Pons (tissue), 1 donor: ENCODE measurements at regions not wholly inside any gene's neighbourhood (a gene's known extent, or its start where the extent isn't known, plus 50 kb on each side); places are given as distances from the start of the nearest gene placed in this dataset.

Experiments
- DNase-seq: peaks from one replicate; pipeline ENCODE4 v3.0.0-alpha.2; 2016; ENCODE audit warnings: low spot score

DNA sequence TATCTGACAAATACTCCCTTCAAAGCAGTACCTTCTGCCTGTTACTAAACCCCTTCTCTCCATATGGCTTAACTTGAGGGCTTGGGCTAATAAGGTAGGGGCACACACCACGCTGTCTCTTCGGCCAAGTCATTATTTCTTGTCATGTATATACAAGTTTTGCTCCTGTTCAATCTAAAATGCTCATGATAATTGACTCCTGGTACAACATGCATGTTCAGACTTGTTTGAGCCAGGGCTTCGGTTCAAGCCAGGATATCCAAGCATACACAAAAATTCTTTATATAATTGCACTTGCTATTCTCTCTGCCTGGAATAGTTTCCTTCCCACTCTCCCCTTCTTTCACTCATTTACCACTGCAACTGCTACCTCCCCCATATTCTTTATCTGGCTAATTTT is 756.0 kb upstream of the C9orf72 start:
- no peak for DNase-seq

GRCh38 chr9:28332648-28333047 is 759.4 kb upstream of the C9orf72 start:
- no peak for DNase-seq

GRCh38 chr9:28341913-28342312 is 768.6 kb upstream of the C9orf72 start:
- no peak for DNase-seq

DNA sequence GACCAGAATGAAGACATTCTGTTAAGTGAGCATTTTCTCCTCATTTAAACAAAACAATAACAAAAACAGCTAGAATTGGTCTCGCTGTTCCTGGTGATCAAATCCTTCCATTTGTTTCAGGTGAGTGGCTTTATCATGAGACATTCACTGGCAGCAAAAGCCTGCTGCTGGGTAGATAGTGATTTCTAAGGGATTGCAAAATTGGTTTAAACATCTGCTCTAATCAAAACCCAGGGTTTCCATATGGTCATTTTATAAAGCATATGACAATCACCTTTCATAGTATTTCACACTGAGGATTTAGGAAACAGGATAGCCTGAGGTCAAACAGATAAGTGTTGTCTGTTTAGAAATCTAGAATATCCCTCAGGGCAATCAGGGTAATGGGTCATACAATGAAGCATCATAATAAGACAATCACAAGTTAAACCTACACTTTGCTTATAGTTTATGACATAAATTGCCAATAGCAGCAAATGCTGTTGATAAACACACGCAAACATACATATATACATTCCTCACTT is 769.6 kb upstream of the C9orf72 start:
- no peak for DNase-seq

GRCh38 chr9:28363151-28363562 is 789.9 kb upstream of the C9orf72 start:
- DNase-seq, result no peak

DNA sequence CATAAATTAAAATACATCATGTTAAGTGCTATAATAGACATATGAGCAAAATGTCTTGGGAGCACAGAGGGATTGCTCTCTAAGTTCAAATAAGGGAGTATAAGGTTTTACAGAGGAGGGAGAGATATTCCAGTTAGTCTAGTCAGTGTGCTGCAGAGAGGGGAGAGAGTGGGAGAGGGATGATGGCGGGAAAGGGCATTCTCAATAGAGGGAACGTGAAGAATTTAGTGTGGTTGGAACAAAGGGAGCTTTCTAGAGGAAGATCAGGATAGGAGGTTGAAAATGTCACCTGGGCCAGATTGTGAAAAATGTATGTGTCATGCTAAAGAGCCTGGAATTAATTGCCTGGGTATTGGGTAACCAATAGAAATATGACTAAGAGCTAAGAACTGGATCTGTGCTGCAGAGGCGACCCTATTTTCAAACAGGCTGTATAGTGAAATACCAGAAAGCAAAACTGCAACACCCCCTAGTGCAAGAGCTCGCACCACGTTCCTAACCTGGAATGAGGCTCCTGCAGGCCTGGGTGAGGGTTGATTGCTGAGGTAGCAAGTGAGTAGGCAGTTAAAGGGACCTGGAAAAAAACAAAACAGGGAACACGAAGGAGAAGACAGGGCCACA is 791.8 kb upstream of the C9orf72 start:
- peak; percentile 17 for DNase-seq

DNA sequence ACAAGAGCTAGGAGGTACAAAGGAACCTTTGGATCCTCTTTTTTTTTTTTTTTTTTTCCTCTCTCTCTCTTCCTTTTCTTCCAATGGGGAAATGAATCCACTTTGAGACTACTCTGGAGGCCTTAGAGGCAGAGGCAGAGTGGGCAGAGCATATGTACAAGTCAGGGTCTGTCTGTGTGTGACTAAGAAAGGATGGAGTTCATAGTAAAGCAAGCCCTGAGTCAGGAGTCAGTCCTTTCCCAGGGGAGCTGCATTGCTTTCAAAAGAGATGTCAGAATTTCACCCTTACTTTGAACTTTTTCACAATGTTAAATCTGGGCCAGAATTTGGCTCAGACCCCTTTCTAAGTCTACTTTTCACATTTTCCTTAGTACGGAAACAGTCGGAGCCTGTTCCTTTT is 792.4 kb upstream of the C9orf72 start:
- no peak for DNase-seq

- no peak for DNase-seq
Observed at GRCh38 chr9:28378231-28378630, 805.0 kb upstream of the C9orf72 start.

- DNase-seq, result no peak
Observed at GRCh38 chr9:28379082-28379481, 805.8 kb upstream of the C9orf72 start.

GRCh38 chr9:28389411-28389810 is 816.1 kb upstream of the C9orf72 start:
- no peak for DNase-seq

DNA sequence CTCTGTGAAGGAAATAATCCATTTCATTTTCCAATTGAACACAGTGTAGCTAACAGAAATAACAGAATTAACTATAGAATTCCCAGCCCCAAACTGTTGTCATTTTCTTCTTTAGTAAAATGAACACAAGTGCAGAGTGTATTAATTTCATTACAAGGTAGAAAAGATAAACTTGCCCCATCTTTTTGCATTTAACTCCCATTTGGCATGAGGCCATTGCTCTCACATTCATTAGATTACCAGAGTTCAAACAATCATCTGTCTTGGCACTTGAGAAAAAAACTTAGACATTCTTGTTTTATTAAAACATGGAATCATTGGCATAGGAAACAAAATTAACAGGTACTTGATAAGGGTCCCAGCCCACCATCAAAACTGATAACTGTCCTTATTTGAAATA is 821.5 kb upstream of the C9orf72 start:
- no peak for DNase-seq

DNA sequence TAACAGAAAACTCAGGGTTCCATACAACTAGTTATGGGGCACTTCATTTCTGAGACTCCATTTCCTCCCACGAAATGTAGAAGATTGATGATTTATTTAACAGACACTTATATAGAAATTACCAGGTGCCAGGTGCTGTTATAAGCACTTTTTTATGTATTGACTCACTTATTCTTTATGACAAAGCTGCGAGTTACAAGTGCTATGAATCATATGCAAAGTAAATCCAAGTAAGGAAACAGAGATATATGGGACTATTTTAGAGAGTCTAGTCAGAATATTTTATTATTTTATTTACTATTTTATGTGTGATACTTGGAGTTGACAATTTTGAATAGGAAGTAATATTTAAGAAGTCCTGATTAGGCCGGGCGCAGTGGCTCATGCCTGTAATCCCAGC is 822.8 kb upstream of the C9orf72 start:
- no peak for DNase-seq

- no peak for DNase-seq
Observed at GRCh38 chr9:28407351-28407750, 834.1 kb upstream of the C9orf72 start.

DNA sequence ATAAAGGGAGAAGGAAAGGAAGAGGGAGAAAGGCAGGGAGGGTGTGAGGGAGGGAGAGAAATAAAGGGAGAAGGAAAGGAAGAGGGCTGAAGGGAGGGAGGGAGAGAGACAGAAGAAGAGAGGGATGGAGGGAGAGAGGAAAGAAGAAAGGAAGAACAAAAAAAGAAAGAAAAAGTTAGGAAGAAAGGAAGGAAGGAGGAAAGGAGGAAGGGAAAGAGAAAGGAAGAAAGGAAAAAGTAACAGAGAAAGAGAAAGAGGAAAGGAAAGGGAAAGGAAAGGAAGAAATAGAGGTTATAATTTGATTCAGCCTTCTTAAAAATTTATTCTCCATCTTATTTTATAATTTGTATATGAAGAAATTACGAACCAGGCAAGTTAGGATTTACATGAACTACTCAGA is 836.6 kb upstream of the C9orf72 start:
- DNase-seq, result no peak

- DNase-seq, result no peak
Observed at GRCh38 chr9:28410411-28410810, 837.1 kb upstream of the C9orf72 start.

- no peak for DNase-seq
Observed at GRCh38 chr9:28413471-28413870, 840.2 kb upstream of the C9orf72 start.

DNA sequence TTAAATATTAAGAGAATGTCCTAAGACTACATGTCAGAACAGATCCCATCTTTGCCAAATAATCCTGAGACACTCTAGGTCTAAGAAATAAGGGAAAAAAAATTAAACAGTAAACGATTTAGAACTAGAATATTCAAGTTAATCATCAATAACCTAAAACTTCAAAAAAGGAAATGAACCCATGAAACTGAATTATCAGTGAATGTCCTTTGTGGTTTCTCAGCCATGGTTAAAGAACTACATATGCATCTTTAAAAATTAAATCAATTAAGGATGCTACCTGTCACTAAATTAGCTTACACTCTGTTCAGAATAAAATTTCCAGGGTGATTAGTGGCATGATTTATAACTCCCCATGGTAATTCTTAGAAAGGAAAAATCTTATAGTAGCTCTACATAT is 850.0 kb upstream of the C9orf72 start:
- DNase-seq, result no peak

DNA sequence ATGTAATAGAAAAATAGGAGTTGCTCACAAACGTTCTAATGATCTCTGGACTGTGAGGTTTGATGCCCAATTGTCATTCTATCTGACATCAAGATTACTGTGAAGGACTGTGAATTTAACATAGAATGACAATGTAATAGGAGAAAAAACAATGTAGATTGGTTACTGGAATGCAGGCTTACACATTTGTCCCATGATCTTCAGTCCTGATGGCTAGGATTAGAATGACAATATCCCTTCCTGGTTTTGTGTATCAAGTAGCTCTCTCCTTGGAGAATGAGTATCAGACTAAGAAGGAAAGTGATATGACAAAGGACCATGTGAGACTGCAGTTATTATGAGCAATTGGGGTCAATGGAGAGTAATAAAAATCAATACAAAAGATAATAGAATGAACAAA is 862.2 kb upstream of the C9orf72 start:
- no peak for DNase-seq

GRCh38 chr9:28439688-28440087 is 866.4 kb upstream of the C9orf72 start:
- no peak for DNase-seq

GRCh38 chr9:28443461-28443860 is 870.2 kb upstream of the C9orf72 start:
- no peak for DNase-seq

DNA sequence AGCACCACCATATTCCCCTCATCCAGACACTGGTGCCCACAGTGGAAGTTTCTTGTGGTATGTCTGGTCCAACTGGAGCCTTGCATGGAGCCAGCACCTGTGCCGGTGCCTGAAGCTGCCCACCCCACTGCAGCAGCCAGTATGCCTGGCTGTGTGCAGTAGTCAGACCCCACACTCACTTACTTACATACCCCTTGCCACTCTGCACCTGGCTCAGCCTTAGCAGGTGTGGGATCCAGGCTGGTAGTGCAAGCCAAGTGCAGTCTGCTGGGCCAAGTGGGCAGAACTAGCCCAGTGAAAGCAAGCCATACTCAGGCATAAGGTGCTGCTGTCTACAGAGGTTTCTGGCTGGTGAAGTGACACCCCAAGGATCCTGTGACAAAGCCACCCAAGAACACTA is 871.4 kb upstream of the C9orf72 start:
- no peak for DNase-seq

DNA sequence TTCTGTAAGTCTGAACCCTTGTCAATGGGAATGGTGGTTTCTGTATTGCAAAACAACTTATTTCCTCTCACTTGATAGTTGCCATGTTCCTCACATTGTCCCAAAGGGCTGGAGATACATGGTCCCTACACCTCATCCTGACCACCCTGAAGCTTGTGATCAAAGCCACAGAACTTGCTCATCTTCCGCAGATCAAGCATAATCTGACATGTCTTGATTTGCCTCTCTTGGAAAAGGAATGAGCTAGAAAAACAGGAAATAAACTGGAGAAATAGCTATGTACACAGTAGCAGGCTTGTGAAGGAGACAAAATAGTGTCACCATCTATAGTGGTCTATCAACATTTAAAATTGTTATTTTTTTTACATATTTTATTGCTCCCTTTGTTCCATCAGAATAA is 871.9 kb upstream of the C9orf72 start:
- no peak for DNase-seq

GRCh38 chr9:28453918-28454317 is 880.6 kb upstream of the C9orf72 start:
- DNase-seq, result no peak

DNA sequence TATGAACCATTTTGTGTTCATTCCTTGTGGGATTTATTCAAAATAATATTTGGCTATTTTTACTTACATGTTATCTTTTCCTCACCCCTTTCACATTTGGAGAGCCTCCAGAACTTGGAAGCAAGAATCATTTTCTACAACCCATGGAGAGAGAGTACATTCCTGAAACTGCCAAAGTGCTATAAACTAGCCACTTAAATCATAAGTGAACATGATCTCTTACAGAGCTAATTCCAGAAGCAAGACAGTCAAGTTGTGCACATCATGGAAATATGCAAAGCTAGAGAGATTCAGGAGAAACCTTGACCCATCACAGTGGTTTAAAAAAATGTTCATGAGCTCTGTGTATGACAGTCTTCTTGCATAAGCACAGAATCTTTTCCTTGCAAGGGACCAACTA is 883.6 kb upstream of the C9orf72 start:
- no peak for DNase-seq
